Vagina (tissue), 2 donors: ENCODE measurements at regions not wholly inside any gene's neighbourhood (a gene's known extent, or its start where the extent isn't known, plus 50 kb on each side); places are given as distances from the start of the nearest gene placed in this dataset.

Experiments
- POLR2A ChIP-seq, 2 donors: fragments of 450-650 bp; IDR thresholded peaks; one replicate each; pipeline ENCODE4 v1.6.1; 2017; ENCODE audit warnings: antibody characterized with exemption in 2 of 2, mild to moderate bottlenecking in 2 of 2, moderate library complexity in 2 of 2
- POLR2AphosphoS5 ChIP-seq, 2 donors: sonication (generic); formaldehyde crosslinking; IDR thresholded peaks; one replicate each; pipeline ENCODE4 v1.9.0; 2017; ENCODE audit warnings: antibody characterized with exemption in 2 of 2, mild to moderate bottlenecking in 2 of 2, low read depth in 1 of 2; ENCODE audit not compliant: insufficient read depth in 1 of 2
- TF ChIP-seq, protein P1 (sequence below), 3 experiments: fragments of 450-650 bp in 2 of 3; fragments of 200-600 bp in 1 of 3; sonication (generic) in 1 of 3; IDR thresholded peaks; one replicate each; pipeline ENCODE4 v1.5.1; 2017 to 2019; ENCODE audit warnings: antibody characterized with exemption in 3 of 3, mild to moderate bottlenecking in 2 of 3, moderate library complexity in 2 of 3

DNA sequence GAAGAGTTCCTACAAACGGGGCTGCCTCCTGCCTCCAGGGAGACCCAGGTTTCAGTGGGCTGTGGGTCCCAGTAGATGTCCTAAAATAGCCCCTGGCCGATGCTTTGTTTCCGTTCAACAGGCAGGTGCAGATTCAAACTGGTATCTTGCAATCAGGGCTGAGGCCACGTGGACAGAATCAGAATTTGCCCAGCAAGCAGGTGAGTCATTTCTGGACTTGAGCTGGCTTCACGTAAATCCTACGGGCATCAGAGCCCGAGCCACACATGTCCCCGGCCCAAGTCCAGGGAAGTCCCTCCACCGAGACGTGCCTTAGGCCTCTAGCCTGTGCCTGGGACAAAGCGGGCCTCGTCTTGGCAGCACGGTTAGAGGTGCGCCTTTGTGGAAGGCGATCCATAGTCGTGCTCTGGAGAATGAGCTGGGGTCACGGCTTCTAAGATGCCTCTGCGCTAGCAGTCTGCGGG, 101.6 kb upstream of the FRMD1 start:
- TF ChIP-seq, protein P1, sequence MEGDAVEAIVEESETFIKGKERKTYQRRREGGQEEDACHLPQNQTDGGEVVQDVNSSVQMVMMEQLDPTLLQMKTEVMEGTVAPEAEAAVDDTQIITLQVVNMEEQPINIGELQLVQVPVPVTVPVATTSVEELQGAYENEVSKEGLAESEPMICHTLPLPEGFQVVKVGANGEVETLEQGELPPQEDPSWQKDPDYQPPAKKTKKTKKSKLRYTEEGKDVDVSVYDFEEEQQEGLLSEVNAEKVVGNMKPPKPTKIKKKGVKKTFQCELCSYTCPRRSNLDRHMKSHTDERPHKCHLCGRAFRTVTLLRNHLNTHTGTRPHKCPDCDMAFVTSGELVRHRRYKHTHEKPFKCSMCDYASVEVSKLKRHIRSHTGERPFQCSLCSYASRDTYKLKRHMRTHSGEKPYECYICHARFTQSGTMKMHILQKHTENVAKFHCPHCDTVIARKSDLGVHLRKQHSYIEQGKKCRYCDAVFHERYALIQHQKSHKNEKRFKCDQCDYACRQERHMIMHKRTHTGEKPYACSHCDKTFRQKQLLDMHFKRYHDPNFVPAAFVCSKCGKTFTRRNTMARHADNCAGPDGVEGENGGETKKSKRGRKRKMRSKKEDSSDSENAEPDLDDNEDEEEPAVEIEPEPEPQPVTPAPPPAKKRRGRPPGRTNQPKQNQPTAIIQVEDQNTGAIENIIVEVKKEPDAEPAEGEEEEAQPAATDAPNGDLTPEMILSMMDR (IDR thresholded peaks at IDR 0.05), result no peak
- TF ChIP-seq POLR2AphosphoS5 (IDR thresholded peaks at IDR 0.05; ENCODE audit: insufficient read depth in 1 of 2, low read depth in 1 of 2) (no peak), POLR2A (IDR thresholded peaks at IDR 0.05) (no peak)
